ENCODE measurements at regions not wholly inside any gene's neighbourhood (a gene's known extent, or its start where the extent isn't known, plus 50 kb on each side); places are given as distances from the start of the nearest gene placed in this dataset.

DNA sequence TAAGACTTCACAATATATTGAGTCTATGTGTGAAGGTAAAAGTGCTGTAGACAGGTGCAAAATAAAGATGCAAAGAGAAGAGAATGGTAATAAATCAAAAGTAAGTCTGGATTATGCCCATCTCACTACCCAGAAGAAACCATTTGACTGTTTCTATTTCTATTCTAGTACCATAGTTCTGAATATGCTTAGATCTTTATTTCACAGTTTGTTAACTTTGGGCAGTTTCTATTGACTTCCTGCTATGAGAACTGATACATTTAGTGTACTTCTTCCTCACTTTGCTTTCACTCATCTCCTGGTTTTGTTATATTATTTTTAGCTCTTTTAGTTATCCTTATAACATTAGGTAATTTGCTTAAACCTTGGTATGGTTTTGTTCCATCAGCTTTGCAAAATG is 94.9 kb downstream of the HS1BP3 start:
- TF ChIP-seq, protein P1, sequence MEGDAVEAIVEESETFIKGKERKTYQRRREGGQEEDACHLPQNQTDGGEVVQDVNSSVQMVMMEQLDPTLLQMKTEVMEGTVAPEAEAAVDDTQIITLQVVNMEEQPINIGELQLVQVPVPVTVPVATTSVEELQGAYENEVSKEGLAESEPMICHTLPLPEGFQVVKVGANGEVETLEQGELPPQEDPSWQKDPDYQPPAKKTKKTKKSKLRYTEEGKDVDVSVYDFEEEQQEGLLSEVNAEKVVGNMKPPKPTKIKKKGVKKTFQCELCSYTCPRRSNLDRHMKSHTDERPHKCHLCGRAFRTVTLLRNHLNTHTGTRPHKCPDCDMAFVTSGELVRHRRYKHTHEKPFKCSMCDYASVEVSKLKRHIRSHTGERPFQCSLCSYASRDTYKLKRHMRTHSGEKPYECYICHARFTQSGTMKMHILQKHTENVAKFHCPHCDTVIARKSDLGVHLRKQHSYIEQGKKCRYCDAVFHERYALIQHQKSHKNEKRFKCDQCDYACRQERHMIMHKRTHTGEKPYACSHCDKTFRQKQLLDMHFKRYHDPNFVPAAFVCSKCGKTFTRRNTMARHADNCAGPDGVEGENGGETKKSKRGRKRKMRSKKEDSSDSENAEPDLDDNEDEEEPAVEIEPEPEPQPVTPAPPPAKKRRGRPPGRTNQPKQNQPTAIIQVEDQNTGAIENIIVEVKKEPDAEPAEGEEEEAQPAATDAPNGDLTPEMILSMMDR (IDR thresholded peaks at IDR 0.05; ENCODE audit: insufficient read depth, low read length, poor library complexity, severe bottlenecking): no peak
- Histone ChIP-seq H3K4me3 (replicated peaks; ENCODE audit: low read depth, low read length) (no peak overlapping the region), H3K36me3 (ENCODE audit: control insufficient read depth, insufficient read depth, low read length) (no peaks in the 10 kb centered on the region), H3K27me3 (replicated peaks; ENCODE audit: control insufficient read depth, insufficient read depth, low read length) (no peaks in the 10 kb centered on the region)
- no peak for DNase-seq (ENCODE audit: extremely low read depth, insufficient read length)

DNA sequence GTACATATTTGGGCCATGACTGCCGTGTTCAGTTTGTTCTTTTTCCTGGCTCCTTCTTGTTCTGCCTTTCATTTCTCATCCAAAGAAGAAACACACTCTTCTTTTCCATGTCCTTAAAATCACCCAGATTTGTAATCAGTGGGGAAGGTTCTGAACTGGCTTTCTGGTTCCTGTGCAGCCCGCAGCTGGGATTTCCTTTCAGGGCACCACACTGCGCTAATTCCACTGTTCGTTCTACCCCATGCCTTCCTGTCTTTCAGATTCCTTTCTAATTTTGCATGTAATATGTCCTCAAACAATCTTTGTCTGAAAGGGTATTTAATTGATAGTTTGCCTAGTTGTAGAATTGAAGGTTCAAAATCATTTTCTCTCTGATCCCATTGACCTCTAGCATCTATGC is 94.1 kb downstream of the HS1BP3 start:
- TF ChIP-seq, protein P1 (IDR thresholded peaks at IDR 0.05; ENCODE audit: insufficient read depth, low read length, poor library complexity, severe bottlenecking): no peak
- no peak overlapping the region for H3K4me3 ChIP-seq (replicated peaks; ENCODE audit: low read depth, low read length)
- DNase-seq (ENCODE audit: extremely low read depth, insufficient read length): no peak
- H3K36me3 ChIP-seq (ENCODE audit: control insufficient read depth, insufficient read depth, low read length): no peaks in the 10 kb centered on the region
- H3K27me3 ChIP-seq (replicated peaks; ENCODE audit: control insufficient read depth, insufficient read depth, low read length): no peaks in the 10 kb centered on the region

DNA sequence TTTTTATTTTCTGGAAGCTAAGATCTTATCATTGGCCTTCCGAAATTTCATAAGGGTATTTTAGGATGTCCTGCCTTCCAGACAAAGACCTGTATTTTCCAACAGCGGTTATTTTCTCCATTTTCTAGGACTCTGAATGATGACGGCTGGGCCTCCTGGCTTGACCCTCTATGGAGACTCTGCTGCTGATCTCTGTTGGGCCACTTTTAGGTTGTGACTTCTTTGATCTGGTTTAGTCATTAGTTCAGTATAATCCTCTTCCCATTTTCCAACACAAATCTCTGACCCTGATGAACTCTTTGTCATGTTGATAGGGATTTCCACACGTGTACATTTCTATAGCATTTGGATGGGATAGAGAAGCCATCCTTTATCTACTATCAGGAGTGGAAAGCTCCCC is 93.7 kb downstream of the HS1BP3 start:
- TF ChIP-seq, protein P1 (IDR thresholded peaks at IDR 0.05; ENCODE audit: insufficient read depth, low read length, poor library complexity, severe bottlenecking): no peak
- Histone ChIP-seq H3K36me3 (ENCODE audit: control insufficient read depth, insufficient read depth, low read length) (no peaks in the 10 kb centered on the region), H3K27me3 (replicated peaks; ENCODE audit: control insufficient read depth, insufficient read depth, low read length) (no peaks in the 10 kb centered on the region), H3K4me3 (replicated peaks; ENCODE audit: low read depth, low read length) (no peak overlapping the region)
- no peak for DNase-seq (ENCODE audit: extremely low read depth, insufficient read length)

DNA sequence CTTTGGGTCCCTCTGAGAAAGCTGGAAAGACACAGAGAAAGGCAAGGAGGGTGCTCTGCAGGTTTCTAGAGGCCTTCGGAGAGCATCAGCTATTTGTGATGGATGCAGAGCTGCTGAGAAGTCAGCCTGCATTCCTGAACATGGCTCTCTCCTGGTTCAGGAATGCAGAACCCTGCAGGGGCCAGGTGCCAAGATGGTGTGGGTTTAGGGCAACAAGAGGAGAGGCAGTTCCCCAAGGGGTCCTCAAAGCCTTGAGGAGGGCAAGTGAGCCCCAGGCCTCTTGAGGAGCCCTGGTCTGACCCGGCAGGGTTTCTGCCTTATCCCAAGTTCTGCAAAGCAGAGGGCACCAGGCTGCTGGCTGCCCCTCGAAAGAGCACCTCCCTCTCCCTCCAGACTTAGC is 93.3 kb downstream of the HS1BP3 start:
- Histone ChIP-seq H3K36me3 (ENCODE audit: control insufficient read depth, insufficient read depth, low read length) (no peaks in the 10 kb centered on the region), H3K4me3 (replicated peaks; ENCODE audit: low read depth, low read length) (no peak overlapping the region), H3K27me3 (replicated peaks; ENCODE audit: control insufficient read depth, insufficient read depth, low read length) (no peaks in the 10 kb centered on the region)
- TF ChIP-seq, protein P1 (IDR thresholded peaks at IDR 0.05; ENCODE audit: insufficient read depth, low read length, poor library complexity, severe bottlenecking): no peak
- DNase-seq (ENCODE audit: extremely low read depth, insufficient read length): no peak

DNA sequence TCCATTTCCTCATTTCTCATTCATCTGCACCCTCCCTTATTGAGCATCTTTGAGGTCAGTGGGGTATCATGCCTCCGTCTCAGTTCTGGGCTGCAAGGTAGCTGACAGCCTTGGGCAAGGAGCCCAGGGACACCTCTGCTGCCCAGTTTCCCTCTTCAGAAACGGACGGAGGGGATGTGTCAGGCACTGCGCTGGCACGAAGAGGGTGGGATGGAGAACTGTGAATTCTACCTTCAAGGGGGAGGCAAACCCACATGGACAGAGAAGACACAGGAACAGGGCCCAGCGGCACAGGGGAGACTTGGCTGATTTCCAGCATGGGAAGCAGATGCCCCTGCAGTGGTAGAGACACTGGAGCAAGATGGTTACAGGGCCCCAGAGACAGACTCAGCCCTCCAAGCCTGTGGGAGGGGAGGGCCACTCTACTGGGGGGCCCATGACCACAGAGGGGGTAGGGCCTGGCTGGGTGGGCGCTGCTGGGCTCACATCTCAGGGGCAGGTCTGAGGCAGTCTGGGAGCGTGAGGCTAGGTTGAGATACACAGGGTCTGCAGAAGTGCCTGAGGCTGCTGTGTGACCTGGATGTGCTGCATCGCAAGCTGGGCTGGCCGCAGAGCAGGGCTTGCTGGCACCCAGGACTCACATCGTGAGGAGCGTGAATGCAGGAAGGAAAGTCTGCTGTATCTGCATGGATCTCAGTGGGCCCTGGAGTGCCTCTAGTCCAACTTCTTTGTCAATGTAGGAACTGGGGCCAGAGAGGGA is 92.3 kb downstream of the HS1BP3 start:
- no peak for DNase-seq (ENCODE audit: extremely low read depth, insufficient read length)
- H3K27me3 ChIP-seq (replicated peaks; ENCODE audit: control insufficient read depth, insufficient read depth, low read length): no peaks in the 10 kb centered on the region

More for the DNA sequence above, 92.3 kb downstream of the HS1BP3 start:
- TF ChIP-seq, protein P1 (IDR thresholded peaks at IDR 0.05; ENCODE audit: insufficient read depth, low read length, poor library complexity, severe bottlenecking): no peak
- Histone ChIP-seq H3K36me3 (ENCODE audit: control insufficient read depth, insufficient read depth, low read length) (no peaks in the 10 kb centered on the region), H3K4me3 (replicated peaks; ENCODE audit: low read depth, low read length) (no peak overlapping the region)

Measured in GM06990 (cell line).